C1 segment of cervical spinal cord (tissue), 14 donors: ENCODE measurements at regions not wholly inside any gene's neighbourhood (a gene's known extent, or its start where the extent isn't known, plus 50 kb on each side); places are given as distances from the start of the nearest gene placed in this dataset.
A peak's percentile ranks its signal among the peaks of the same experiment; 100 is the strongest.

Experiments
- DNase-seq, 14 donors: peaks; one replicate each; lab custom pipeline; 2025; lab: John Stamatoyannopoulos, UW

DNA sequence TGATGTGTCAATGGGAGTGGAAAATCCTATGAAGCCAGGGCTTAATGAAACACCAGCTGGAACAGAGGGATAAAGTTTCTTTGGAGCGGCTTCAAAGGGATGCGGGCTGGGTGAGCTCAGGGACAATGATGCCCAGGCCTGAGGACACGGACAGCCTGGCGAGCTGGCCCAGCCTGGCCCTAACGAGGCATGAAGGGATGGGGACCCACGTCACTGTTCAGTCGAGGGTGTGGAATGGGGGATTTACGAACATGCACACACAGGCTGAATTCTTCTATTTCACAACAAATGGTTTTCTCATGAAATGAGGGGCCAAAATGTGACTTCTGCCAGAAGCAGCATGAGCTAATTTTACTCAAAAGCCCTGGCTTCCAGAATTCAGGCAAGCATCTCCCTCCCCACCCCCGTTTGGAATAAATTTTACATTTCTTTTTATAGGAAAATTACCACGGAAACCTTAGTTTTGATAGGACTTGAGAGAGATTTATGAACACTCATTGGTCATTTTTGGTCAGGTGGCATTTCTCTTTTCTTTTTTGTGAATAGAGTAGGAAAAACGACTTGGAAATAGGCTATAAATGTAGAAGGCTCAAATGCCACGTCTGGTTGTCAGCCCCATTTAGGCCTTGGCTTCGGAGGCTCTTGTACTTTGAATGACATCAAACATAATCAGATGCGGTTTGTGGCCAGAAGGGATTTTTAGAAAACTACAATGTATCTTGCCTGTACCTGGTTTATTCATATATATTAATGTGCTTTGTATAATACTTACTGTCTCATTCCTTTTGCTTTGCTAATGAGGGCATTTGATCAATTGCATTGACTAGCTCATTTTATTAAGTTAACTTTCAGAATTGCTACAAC is 893.8 kb upstream of the CELF4 start:
- peak in 1 of 14 donors; percentile 2 for DNase-seq

DNA sequence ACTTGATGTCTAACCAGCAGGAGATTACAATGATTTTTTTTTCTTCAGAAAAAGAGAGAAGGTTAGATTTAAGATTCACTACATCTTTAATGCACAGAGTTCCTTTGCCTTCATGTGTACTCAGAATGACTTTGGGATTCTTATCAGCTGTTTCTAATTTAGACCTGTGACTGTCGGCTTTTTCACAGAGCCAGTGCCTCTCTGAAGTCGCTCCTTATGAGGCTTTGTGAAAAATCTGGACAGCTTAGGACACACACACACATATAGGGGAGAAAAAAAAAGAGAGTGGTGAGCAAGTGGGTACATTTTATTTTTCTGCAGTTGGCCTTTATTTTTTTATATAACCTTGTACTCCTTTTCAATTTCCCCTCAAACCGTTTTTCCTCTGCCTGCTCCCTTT is 893.1 kb upstream of the CELF4 start:
- no peak for DNase-seq

DNA sequence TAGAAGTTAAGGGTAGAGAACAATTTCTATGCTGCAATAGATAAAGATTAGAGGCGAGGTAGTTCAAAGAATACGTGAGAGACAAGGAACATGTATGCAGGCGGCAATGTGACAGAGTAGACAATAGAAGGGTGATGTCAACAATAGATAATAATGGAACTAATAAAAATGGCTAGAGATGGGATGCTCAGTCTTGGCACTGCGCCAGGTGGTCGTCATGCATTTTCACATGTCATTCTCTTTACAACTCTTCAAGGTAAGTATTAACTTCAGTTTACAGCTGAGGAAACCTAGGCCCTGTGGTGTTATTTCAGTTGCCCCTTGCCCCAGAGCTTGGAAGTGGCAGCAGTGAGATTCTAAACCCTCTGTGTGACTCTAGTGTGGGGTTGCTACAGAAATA is 890.7 kb upstream of the CELF4 start:
- DNase-seq: no peak

DNA sequence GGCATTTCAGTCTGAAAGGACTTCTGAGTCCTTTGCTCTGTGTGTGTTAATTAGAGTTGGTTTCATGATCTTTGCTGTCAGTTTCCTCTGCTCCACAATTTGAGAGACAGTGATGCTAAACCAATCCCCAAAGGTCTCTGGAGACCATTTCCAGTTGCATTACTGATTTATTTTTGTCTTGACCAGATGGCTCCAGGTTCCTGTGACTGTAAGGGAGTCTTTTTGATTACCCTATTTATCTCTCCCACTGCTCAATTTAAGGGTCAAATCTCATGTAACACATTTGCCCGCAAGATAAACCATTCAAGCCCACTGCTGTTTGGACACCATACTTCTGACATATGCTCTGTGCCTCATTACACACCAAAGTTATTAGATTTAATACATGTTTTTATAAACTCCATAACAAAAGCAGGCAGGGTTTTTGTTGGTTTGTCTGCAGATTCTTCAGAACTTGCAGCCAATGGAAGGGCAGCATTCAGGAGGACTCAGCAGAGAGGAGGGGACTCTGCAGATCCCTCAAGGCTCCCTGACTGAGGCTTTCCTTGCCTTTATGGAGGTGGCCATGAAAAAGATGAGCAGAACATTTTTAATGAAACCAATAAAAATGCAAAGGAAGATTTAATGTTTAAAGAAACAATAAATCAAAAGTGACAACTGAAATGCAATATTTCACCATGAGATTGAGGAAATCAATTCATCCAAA is 889.3 kb upstream of the CELF4 start:
- DNase-seq: no peak

DNA sequence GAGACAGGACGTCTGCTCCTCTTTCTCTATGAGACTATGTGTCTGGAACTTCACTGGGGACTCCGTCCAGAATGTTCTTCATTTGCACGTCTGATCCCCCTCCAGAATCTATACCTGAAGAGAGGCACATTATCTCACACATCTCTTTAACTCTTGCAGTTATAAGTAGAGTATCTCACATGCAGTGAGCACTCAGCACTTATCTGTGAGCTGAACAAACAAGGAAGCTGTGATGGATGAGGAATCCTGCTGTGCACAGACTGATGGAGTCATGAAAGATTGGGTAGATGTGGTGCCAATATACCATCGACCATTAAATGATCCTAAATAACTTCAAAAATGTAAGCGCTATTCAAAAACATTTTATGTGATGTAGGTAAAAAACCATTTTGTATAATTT is 888.3 kb upstream of the CELF4 start:
- no peak for DNase-seq

DNA sequence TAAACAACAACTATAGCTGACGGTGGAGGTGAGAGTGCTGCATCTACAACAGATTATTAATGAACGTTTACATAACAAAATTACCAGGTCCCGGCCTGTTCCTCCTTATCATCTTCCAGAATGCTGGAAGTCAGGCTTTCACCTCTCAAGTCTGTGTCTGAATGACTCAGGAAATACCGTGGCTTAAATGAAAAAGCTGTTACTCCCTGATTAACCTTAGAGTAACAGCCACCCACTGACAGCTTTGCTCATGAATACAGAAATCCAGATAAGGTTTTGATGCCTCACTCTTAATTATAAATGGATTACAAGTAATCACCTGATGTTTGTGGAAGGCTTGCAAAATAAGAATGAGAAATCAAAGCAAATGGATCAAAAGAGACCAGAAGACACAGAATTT is 885.3 kb upstream of the CELF4 start:
- no peak for DNase-seq

DNA sequence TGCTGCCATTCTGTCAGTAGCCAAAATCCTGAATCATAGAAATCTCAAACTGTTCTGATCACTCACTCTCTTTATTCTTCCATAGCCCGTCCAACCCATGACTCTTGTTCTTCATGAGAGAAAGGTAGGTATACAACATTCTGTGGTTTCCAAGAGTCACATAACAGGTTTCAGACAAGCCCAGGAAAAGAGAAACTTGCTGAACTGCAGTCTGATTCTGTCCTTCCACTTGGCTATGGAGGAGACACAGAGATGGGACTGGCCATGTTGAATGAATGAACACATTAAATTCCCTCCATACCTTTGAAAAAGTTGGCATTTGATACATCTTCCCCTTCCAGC is 880.2 kb upstream of the CELF4 start:
- no peak for DNase-seq

DNA sequence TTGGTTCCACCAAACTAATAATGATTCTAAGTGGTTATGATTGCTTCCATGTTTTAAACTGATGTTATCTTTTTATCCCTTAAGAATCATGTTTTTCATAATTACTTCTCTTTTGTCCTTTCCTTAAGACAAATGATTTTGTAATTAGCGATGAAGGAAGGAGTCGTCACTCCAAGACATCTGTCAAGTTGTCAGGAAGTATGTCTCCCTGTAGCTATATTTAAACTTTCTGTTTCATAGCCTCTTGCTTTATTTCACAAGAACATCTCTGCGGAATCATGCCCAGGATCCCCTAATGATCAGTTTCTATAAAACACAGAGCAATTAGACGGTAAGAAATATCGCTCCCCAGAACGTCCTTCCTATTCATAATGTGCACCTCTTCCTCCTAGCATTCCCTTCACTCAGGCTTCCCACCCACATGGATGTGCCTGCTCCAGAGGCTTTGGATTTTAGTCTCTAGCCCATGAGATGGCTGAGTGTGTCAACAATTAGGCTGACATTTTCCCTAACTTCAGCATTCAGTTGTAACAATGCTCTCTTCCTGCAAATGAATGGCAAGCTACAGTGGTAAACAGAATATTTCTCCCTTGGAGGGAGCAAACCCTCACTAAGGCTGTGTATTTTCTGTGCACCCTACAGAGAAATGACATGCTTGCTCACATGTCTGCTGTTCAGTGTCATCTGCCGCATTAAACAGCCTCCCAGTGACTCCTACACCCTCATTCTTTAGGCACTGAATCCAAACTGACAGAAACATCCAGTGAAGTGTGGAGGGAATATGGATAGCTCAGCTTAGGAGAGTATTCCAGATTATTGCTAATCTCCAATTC is 879.6 kb upstream of the CELF4 start:
- peak in 1 of 14 donors; percentile 5 for DNase-seq

DNA sequence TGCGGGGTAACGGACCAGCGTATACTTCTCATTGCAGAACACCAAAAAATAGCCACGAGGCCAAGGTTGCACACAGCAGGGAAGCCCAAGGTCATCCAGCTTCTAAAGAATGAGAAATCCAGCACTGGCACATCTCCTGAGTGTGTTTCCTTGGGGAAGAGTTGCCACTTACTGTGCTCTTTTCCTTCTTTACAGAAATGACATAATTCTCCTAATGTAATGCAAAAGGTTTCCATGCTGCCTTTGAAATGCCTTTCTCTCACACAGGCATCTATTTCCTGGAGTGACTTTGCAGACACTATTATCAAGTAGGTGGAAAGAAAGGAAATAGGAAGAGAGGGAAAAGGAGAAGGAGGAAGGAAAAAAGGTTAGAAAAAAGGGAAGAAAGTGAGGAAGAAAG is 862.1 kb upstream of the CELF4 start:
- DNase-seq: no peak

DNA sequence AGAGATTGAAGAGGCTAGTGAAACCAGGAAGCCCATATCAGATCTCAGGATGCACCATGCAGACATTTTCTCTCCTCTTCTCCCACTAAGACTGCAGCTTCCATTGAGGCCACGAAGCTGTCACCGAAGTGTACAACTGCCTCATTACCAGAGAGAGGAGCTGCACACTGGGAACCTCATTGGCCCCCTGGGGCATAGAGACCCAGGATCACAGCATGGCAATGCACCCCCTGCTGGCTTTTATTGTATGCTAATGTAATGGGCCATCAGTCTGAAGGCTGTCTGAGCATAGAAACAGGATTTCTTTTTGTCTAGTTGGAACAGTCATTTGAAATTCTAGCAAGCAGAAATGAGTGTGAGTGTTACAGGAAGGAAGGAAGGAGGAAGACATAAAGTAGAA is 861.6 kb upstream of the CELF4 start:
- DNase-seq: peak in 2 of 14 donors; percentile 8 to 14

DNA sequence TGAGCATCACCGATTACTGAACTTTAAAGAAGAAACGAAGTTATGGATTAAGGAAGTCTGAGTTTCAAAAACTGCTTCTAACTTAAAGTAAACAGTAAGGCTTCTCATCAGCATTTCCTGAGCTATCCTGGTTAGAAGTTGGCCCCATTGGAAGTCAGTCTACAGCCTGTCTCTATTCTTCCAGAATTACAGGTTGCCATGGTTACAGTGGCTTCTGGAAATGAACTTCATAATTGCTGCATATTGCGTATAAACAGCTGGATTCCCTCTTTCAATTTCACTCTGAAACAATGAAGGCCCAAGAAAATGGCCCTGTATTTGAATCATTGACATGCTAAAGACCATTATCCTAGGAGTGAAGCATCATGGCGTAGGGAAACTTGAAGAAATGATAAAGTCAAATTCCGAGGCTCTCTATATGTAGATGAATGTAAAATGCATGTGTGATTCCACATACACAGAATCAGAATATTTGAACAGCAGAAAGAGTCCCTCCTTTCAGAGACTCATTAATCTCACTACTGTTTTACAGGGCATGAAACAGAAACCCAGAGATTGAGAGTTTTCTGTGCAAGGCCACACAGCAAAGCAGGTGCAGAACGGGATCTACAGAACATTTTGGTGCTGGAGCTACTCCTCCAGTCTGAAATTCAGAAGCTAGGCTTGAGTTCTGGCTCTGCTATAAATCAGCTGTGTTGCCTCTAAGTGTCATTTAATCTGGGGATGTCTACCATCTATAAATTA is 856.4 kb upstream of the CELF4 start:
- DNase-seq: no peak

DNA sequence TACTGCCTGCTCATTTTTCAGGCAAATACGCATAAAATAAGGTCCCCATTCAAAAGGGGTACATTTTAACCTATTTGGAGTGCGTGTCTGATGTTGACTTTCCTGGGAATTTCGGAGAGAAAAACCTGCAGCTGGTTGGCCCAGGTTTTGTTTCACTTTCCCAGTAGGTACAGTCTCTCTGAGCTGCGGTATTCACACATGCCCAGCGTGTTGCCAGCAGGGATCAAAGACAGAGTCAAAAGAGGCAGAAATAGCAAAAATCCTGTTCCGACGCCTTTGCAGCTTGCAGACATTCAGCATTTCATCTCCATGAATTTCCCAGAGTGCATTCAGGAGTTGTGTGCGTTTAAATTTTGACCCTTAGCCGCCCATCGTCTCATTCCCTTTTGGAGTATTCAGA is 855.4 kb upstream of the CELF4 start:
- peak in 1 of 14 donors; percentile 26 for DNase-seq

DNA sequence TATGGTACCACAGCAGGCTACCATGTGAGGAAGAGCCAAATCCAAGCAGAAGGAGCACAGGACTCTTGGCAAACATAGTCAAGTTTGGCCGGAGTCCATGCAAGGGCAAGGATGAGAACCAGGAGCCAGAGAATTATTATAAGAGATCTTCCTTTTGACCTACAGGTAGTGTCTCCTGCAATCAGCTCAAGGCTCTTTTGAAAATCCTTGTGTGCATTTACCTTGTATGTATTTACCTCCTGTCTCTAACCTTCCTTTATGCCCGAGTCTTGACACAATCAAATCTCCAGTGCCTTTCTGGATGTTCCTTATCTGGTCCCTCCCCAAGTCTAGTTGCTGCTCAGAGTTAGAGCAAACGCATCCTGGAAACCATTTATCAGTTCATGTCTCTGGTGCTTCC is 855.0 kb upstream of the CELF4 start:
- peak in 1 of 14 donors; percentile 26 for DNase-seq

DNA sequence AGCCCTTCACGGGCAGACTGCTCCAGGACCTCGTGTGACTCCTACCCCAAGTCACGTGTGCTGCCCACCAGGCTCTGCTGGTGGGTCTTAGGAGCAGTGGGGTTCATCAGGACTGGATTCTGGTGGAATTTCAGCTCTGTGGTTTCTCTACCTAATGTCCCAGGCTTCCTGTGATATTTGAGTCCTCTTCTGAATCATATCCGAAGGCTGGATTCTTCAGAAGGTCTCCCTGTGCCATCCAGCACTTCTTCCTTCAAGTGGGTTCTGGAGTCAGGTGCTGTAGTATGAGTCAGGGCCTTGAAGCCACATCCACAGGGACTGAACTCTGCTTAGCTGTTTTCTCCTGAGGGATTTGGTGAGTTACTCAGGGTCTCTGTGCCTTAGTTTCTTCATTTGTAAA is 850.2 kb upstream of the CELF4 start:
- no peak for DNase-seq

DNA sequence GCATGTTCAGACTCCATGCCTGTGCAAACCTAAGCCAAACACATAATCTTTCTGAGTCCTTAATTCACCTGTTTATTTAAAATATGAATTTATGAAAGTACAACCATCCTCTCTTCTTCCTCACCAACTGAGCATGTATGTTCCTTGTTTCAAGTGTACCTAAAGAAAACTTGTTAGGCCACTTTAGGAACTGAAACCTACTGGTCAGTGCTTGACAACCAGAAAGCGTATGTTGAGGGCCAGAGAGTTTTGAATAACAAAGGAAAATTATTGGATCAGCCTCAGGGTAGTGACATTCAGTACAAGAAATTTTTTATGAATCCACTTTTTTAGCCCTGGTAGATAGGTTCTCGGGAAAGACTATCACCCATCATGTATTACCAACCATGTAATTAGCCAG is 847.6 kb upstream of the CELF4 start:
- no peak for DNase-seq

DNA sequence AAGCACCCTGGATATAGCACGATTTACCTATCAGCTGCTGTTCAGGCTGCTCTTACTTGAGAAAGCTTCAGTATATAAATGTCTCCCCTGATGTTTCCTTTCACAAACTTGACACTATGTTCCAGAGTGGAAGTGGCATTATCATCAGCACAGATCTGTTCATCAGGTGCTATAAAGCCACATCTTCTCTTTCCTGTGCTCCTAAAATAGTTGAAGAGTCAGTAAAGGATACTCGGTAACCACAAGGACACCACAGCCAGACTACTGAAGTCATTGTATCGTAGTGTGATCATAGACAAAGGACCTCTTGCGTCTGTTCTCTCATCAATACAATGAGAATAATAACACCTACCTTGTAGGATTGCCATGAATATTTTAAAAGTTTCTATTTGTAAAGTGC is 841.0 kb upstream of the CELF4 start:
- DNase-seq: no peak

DNA sequence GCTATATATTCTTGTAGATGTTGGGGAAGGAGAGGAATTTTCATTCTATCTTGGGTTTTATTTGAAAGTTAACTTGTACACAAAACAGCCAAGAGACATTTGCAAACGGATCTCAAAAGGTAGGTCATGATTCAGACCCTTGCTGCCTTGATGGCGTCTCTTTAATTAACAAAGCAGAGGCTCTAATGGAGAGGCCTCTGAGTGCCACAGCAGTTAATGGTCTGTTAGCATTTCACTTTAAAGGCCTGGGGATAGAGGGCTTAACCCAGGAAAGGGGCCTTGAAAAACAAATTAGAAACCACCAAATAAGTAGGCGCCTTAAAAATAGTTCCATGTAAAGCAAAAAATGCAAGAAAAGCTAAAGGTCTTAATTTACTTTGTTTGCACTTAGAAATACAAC is 836.9 kb upstream of the CELF4 start:
- no peak for DNase-seq

DNA sequence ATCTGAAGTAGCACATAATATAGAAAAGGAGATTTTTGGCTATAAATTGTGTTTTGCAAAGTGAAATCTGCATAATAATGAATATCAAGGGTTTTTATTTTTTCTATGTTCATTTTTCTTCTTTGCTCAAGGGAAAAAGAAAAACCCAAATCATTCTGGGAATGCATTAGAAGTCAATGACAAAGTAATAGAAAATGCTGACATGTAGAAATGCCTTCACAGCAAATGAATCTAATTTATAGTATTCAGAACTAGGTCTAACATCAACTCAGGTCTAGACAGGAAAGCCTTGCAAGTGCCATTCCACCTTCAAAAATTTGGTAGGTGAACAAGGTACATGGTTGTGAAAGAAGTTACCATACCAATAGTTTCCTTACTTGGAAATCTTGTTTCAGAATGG is 831.5 kb upstream of the CELF4 start:
- no peak for DNase-seq

DNA sequence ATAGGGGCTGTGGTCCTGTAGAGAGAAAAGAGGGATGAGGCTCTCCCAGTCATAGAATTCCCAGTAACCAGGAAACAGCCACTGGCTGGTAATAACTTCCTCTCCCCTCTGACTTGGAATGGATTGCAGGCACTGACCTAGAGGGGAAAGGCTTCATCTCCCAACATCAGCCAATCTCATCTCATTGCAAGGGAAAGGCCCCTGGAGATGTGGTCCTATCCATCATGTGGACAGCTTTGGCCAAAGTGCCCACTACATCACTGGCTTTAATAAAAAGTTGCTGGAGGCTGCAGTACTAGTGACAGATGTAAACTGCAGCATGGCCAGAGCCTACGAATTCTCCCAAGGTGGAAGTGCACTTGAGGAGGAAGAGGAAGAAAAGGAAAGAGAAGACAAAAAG is 820.5 kb upstream of the CELF4 start:
- DNase-seq: no peak

DNA sequence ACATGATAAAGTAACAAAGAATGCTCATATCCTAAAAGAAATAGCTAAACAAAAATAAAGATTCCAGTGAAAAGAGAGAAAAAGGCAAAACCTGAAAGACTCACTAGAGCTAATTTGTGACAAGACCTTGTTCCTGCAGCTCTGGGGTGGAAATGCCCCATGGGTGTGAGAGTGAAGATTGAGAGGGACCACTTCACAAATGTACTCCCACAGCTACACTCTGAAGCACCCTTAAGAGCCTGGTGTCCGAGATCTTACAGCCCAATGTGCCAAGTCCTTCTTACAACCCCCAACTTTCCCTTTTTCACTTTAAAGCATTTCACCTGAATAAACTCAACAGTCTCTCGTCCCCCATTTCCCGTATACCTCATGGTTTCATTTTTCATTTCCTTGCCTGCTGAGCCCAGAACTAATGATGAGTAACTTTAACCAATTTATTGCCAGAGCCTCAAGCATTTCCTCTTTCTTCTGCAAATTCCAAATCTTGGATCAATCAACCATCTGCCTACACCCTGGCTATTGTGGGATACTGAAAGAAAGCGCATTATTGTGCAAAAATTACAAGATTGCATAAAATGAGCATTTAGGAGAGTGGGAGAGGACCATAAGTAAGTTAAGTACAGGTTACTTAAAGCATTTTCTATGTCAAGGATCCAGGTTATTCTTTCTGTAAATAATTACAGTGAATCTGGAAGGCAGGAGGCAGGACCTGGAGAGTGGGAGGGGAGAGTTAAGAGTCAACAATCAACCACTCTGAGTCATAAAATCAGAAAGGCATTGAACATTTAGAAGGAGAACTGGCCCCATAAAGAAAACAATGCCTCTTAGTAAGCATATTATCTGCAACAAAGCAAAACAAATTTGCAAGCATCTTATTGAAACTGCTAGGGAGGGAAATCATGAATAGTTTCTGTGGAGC is 804.4 kb upstream of the CELF4 start:
- DNase-seq: no peak

DNA sequence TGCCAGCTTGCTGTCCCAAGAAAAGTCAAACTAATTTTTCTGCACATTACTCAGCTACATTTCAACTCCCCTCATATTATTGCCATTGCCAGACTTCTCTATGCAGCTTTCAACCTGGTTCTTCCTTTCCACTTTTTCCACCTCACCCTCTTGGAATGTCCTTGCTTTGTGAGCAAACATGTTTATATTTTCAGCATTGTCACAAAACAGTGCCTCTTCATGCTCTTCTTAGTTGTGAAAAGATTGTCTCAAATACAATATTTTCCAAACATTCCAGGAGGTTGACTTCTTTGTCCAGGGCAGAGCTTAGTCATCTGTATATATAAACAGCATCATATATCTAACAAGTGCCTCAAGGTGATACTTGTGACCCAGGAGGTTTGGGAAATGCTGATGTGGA is 803.3 kb upstream of the CELF4 start:
- DNase-seq: no peak
